ENCODE measurements at regions not wholly inside any gene's neighbourhood (a gene's known extent, or its start where the extent isn't known, plus 50 kb on each side); places are given as distances from the start of the nearest gene placed in this dataset.

- no peak for TF ChIP-seq CTCF (IDR thresholded peaks at IDR 0.05; ENCODE audit: extremely low read depth in 1 of 2, insufficient read depth in 1 of 2, low read depth in 1 of 2, low read length in 2 of 2)
- no peak for TF ChIP-seq EZH2 (IDR thresholded peaks at IDR 0.05; ENCODE audit: borderline replicate concordance, low read depth, low read length, severe bottlenecking)
- no peak for TF ChIP-seq POLR2A (IDR thresholded peaks at IDR 0.05; ENCODE audit: low read depth, low read length)
- no peak for TF ChIP-seq POLR2AphosphoS5 (IDR thresholded peaks at IDR 0.05; ENCODE audit: insufficient read depth, low read depth, low read length)
- no peak for TF ChIP-seq GATA2 (IDR thresholded peaks at IDR 0.05; ENCODE audit: insufficient read depth, insufficient read length, low read depth, low read length)
- no peak for TF ChIP-seq MAX (IDR thresholded peaks at IDR 0.05; ENCODE audit: insufficient read depth, insufficient read length)
Observed at GRCh38 chr21:27953340-27954045, 986.6 kb upstream of the ADAMTS5 start.
